ENCODE measurements at regions not wholly inside any gene's neighbourhood (a gene's known extent, or its start where the extent isn't known, plus 50 kb on each side); places are given as distances from the start of the nearest gene placed in this dataset.

- TF ChIP-seq CTCF (IDR thresholded peaks at IDR 0.05 in 2 of 3, conservative IDR thresholded peaks at IDR 0.05 in 1 of 3; ENCODE audit: control insufficient read depth in 2 of 3, extremely low read depth in 1 of 3, insufficient read depth in 1 of 3, low read depth in 3 of 3, low read length in 3 of 3) (no peak), HDAC2 (IDR thresholded peaks at IDR 0.05) (no peak), IRF4 (IDR thresholded peaks at IDR 0.05; ENCODE audit: low read depth, low read length) (no peak), ATF3 (IDR thresholded peaks at IDR 0.05; ENCODE audit: borderline replicate concordance, extremely low read depth, low read depth, low read length) (no peak), MXI1 (IDR thresholded peaks at IDR 0.05; ENCODE audit: low read depth, low read length) (no peak), EGR1 (IDR thresholded peaks at IDR 0.05; ENCODE audit: borderline replicate concordance in 1 of 2, low read depth in 2 of 2, low read length in 2 of 2) (no peak), PBX3 (IDR thresholded peaks at IDR 0.05; ENCODE audit: insufficient replicate concordance, low read depth, low read length) (no peak), POLR2AphosphoS2 (IDR thresholded peaks at IDR 0.05; ENCODE audit: low read depth, low read length) (no peak), NR2C2 (IDR thresholded peaks at IDR 0.05; ENCODE audit: borderline replicate concordance, control insufficient read depth, insufficient read length, low read depth) (no peak), KDM1A (IDR thresholded peaks at IDR 0.05; ENCODE audit: borderline replicate concordance) (no peak), CEBPB (IDR thresholded peaks at IDR 0.05; ENCODE audit: borderline replicate concordance in 1 of 2, low read depth in 2 of 2, low read length in 2 of 2) (no peak), MAX (IDR thresholded peaks at IDR 0.05; ENCODE audit: low read depth, low read length) (no peak)
Measured at GRCh38 chr20:48331518-48332286, 496.1 kb downstream of the PREX1 start.
